ENCODE measurements at regions not wholly inside any gene's neighbourhood (a gene's known extent, or its start where the extent isn't known, plus 50 kb on each side); places are given as distances from the start of the nearest gene placed in this dataset.

- TF ChIP-seq EZH2 (IDR thresholded peaks at IDR 0.05; ENCODE audit: insufficient read depth, poor library complexity, severe bottlenecking) (no peak), EZH2phosphoT487 (IDR thresholded peaks at IDR 0.05; ENCODE audit: insufficient read depth, low read depth) (no peak)
These were observed 1165.7 kb upstream of the NCAM2 start for GRCh38 chr21:19832551-19832950.
